ENCODE measurements at regions not wholly inside any gene's neighbourhood (a gene's known extent, or its start where the extent isn't known, plus 50 kb on each side); places are given as distances from the start of the nearest gene placed in this dataset.

DNA sequence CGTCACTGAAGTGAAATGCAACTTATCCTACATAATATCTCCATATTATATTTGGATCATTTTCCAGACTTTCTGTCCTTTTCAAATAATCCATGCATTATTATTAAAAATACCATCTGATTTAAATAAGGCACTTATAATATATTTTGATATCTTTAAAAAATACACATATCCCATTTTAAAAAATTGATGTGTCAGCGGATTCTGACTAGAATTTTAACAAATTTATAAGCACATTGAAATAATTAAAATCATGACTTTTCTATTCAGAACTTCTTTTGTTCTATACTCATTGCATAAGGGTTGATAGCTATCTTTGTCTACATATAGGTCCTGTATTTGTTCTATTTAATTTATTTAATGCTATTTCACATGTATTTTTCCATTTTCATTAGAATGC is 199.0 kb upstream of the DSEL start:
- Histone ChIP-seq H2AFZ (ENCODE audit: low read length) (no peak overlapping the region), H4K5ac (ENCODE audit: insufficient read length, low read depth, low read length) (no peak overlapping the region), H2BK15ac (ENCODE audit: low read length) (no peak overlapping the region), H2BK12ac (ENCODE audit: low read depth, low read length) (no peak overlapping the region), H4K8ac (ENCODE audit: extremely low read depth, insufficient read depth, low read length) (no peak overlapping the region), H3K23ac (ENCODE audit: insufficient read length) (no peak overlapping the region), H3K27ac (ENCODE audit: low read depth, low read length) (no peak overlapping the region), H3K4me2 (ENCODE audit: insufficient read depth in 1 of 2, low read depth in 2 of 2, low read length in 2 of 2) (no peak overlapping the region), H3K23me2 (ENCODE audit: low read depth, low read length) (no peaks in the 10 kb centered on the region), H3K14ac (ENCODE audit: insufficient read length) (no peak overlapping the region), H3K4me1 (replicated peaks in 1 of 4; ENCODE audit: control insufficient read depth in 3 of 4, insufficient read depth in 4 of 4, low read length in 3 of 4) (no peaks in the 10 kb centered on the region), H3K18ac (ENCODE audit: extremely low read depth, low read length) (no peak overlapping the region), H2AK5ac (ENCODE audit: low read depth, low read length) (no peak overlapping the region), H3K4ac (replicated peaks; ENCODE audit: insufficient read length, low read depth, low read length) (no peak overlapping the region), H4K91ac (replicated peaks; ENCODE audit: insufficient read length, low read length) (no peak overlapping the region), H3K9ac (replicated peaks in 1 of 4; ENCODE audit: extremely low read depth in 1 of 4, low read depth in 3 of 4, low read length in 3 of 4) (no peak overlapping the region), H3K9me3 (ENCODE audit: insufficient read depth in 2 of 2, low read depth in 1 of 2, low read length in 1 of 2) (no peaks in the 10 kb centered on the region), H3K79me1 (ENCODE audit: low read depth, low read length) (no peaks in the 10 kb centered on the region), H3K56ac (replicated peaks; ENCODE audit: insufficient read length, low read depth, low read length) (no peak overlapping the region), H2BK120ac (replicated peaks; ENCODE audit: low read depth, low read length) (no peak overlapping the region), H2BK5ac (ENCODE audit: low read depth, low read length) (no peak overlapping the region), H3K4me3 (ENCODE audit: extremely low read depth in 1 of 4, insufficient read depth in 2 of 4, low read depth in 3 of 4, low read length in 4 of 4) (no peak overlapping the region), H3K27me3 (replicated peaks in 1 of 4; ENCODE audit: control insufficient read depth in 3 of 4, extremely low read depth in 1 of 4, insufficient read depth in 3 of 4, low read length in 3 of 4) (no peaks in the 10 kb centered on the region), H3K79me2 (ENCODE audit: control insufficient read depth in 1 of 2, insufficient read depth in 2 of 2, low read length in 2 of 2) (no peaks in the 10 kb centered on the region), H4K20me1 (replicated peaks in 1 of 2; ENCODE audit: control insufficient read depth in 1 of 2, insufficient read depth in 2 of 2, low read length in 2 of 2) (no peaks in the 10 kb centered on the region), H2BK20ac (ENCODE audit: low read length) (no peak overlapping the region), H3K36me3 (ENCODE audit: control insufficient read depth in 2 of 4, insufficient read depth in 4 of 4, low read length in 3 of 4) (no peaks in the 10 kb centered on the region)
- ChIA-PET CTCF (ENCODE audit: partially characterized antibody) (interaction anchor here (0.9 to 1.6 kb wide), 2 partner anchors 10 to 251 kb away, joined by 3 to 6 read pairs; no protein-coding TSS in a partner anchor), POLR2A (ENCODE audit: partially characterized antibody) (no interaction called here)
- no peak for DNase-seq (ENCODE audit: low read depth in 1 of 2, low spot score in 2 of 2)
- 75% methylated on average over 2 of the region's 2 CpGs; no CpG with 5 or more reads in 1 of the 2 experiments for WGBS, 2 experiments (ENCODE audit: extremely low coverage in 1 of 2, insufficient coverage in 1 of 2, insufficient read length in 1 of 2, insufficient replicate concordance in 2 of 2, low coverage in 1 of 2, low lambda C conversion rate in 2 of 2, missing lambda C conversion rate in 1 of 2)
- no peak for FAIRE-seq
- TF ChIP-seq MAFK (IDR thresholded peaks at IDR 0.05; ENCODE audit: low read depth, low read length) (peak; percentile 93), GTF2F1 (IDR thresholded peaks at IDR 0.05; ENCODE audit: borderline replicate concordance, low read depth, low read length) (no peak), ZNF274 (IDR thresholded peaks at IDR 0.05; ENCODE audit: borderline replicate concordance, extremely low read depth, low read length) (no peak), CBX5 (IDR thresholded peaks at IDR 0.05; ENCODE audit: low read depth, low read length) (no peak)
